Stimulated activated CD4-positive, alpha-beta T cell treated with anti-CD3 and anti-CD28 coated beads, TNF-alpha, amount 100 ng/mL, for 48 hours (primary cell): ENCODE measurements at regions not wholly inside any gene's neighbourhood (a gene's known extent, or its start where the extent isn't known, plus 50 kb on each side); places are given as distances from the start of the nearest gene placed in this dataset.

ENCODE experiments used
- DNase-seq, 3 donors: peaks; one replicate each; pipeline ENCODE4 v3.0.0-alpha.2; 2020; ENCODE audit warnings: low read depth in 3 of 3

DNA sequence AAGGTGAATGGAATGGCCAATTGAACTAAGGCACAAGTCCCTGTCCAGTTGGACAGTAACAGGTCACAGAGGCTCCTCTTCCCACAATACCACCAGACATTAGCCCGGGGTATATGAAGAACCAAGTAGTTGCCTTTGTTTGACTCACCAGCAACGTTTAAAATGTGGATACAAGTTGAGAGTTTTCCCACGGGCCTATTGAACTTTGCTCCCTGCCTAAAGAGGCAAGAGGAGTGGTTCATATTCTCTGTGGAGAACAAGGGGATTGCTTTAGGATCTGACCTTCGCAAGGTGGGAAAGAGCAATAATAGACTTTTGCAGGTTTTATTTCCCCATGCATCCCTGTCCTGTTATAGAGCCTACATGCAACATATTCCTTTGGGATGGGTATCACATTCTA is 177.2 kb downstream of the POU4F1 start:
- DNase-seq: no peak

GRCh38 chr13:78420814-78421213 is 182.5 kb downstream of the POU4F1 start:
- no peak for DNase-seq

DNA sequence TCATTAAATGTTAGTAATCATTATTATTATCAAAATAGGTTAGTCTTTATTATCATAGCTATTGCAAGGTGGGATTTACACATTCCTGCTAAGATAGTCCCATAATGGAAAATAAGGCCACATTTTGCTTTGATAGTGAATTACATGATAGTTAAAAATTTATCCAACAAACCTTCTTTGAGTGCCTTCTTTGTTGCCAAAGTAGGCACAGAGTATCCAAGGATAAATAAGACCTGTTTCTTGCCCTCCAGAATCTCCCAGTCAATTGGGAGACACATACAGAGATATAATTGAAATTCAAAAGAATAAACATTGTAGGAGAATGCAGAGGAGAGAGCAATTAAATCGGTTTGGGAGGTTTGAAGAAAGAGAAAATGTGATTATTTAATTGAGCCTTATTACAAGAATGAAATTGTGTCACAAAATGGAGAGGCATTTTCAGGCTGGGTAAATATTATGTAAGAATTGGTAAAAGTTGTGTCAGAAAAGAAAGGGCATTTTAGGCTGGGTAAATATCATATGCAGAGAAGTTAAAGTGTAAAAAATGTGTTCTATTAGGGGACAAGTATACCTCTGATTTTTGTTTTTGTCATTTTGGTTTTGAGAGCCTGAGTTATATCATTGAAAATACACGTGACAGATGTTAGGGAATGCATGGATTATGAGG is 189.3 kb downstream of the POU4F1 start:
- no peak for DNase-seq

DNA sequence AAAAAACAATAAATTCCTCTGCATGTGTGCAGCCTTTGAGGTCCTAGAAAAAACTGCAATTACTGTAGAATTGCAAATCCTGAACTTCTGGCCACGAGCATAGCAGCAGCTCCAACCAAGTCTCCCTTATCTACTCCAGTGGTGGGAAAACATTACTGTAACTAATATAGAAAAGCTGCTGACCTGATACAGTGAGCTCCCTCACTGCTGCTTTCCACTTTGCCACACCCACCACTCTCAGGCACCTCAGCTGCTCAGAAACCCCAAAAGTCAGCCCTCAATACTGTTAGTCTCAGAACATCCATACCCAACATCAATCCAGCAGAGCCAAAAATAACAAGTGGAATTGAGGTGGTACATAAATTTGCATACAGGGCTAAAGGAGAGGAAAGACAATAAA is 192.5 kb downstream of the POU4F1 start:
- DNase-seq: no peak

DNA sequence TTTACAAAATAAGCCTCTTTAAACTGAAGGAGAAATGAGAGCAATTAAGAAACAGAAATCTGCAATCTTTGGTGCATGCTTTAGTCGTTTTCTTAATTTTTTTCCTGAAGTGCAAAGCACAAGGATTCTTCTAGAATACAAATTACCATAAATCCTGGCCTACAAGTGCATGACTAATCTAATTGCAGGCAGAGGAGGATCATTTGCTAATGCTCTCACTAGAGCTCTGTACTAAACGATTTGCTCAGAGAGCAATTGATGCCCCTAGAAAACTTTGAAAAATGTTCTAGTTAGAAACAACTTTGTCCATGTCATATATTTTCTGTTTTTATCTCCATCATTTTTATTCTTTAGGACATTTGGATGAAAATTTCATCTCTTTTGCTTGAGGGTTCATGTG is 193.2 kb downstream of the POU4F1 start:
- DNase-seq: no peak

GRCh38 chr13:78409172-78409571 is 194.2 kb downstream of the POU4F1 start:
- DNase-seq: no peak

- no peak for DNase-seq
Observed at GRCh38 chr13:78404846-78405360, 198.4 kb downstream of the POU4F1 start.

- no peak for DNase-seq
Observed at GRCh38 chr13:78402708-78403400, 200.5 kb downstream of the POU4F1 start.

GRCh38 chr13:78401873-78402707 is 201.3 kb downstream of the POU4F1 start:
- DNase-seq: no peak

DNA sequence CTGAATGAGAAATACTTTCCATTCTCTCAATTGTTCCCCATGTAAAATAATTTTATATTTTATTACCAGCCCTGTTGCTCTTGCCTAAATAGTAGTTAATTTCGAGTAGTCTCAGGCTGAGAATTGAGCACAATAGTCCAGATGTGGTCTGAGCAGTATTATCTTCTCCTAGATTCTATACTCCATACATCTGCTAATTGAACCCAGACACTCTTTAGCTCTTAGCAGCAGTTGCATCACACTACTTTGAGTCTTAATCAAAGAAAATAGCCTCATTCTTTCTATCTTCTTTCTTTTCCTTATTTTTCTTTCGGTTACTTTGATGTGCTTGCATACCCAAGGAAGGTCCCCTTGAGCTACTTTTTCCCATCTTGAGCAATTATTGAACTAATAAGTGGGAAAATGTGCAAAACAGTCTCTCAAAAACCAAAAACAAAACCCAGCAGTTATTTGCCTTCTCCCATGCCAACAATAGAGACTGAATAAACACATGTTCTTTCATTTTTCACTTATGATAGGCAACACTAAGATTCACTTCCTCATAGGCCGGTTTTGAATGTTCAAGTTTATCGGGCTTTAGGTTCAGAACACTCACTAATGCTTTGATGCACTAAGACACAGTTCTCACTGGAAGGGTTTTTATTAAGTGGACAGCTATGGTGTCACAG is 204.5 kb downstream of the POU4F1 start:
- DNase-seq: no peak

- no peak for DNase-seq
Observed at GRCh38 chr13:78393286-78394142, 209.8 kb downstream of the POU4F1 start.

DNA sequence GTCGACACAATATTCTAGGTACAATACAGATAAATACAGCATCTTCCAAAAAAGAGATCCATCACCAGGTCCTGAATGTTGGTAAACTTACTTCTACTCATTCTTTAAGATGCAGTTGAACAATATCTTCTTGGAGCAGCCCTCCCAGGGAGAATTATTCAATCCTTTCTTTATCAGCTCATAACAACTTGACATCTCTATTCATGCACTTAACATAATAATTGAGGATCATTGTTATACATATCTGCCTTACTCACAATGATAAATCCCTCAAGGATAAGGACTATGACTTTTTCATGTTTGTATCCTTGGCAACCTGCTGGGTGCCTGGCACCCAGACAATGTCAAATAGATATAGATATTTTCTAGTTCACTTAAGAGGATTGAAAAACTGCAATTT is 219.5 kb downstream of the POU4F1 start:
- no peak for DNase-seq

DNA sequence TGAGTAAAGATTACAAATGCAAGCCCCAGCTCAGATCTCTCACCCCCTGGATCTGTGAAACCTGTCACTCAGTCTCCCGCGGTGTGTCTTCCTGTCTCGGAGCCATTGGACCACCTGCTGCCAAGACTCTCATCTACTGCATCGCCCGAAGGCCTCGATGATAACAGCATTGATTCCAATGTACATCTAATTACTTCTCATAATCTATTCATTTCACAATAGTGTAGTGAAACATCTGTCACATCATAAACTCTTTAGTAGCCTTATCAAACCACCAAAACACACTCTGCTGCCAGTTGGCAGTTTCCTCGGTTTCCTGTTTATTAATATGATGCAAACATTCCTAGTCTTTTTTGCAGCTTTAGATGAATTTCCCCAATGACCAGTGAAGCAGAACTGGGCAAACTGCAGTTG is 220.3 kb downstream of the POU4F1 start:
- no peak for DNase-seq

GRCh38 chr13:78382491-78382890 is 220.9 kb downstream of the POU4F1 start:
- no peak for DNase-seq

DNA sequence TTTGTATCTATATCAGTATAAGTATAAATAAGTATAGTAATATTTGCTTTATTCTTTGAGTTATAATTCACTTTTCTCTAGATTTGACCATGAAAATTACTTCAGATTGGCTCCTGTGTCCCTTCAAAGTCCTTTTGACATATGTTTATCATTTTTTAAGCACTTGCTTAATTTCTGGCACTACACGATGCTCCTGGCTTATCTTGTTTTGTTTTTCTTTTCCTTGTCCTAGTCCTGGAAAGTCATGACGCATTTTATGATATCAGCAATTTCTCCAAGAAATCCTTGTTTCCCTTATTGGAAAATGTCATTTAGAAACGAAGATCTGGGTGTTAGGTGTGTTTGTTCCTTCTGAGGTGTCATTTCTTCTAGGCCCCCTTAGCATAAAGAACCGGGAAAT is 226.5 kb downstream of the POU4F1 start:
- DNase-seq: no peak

DNA sequence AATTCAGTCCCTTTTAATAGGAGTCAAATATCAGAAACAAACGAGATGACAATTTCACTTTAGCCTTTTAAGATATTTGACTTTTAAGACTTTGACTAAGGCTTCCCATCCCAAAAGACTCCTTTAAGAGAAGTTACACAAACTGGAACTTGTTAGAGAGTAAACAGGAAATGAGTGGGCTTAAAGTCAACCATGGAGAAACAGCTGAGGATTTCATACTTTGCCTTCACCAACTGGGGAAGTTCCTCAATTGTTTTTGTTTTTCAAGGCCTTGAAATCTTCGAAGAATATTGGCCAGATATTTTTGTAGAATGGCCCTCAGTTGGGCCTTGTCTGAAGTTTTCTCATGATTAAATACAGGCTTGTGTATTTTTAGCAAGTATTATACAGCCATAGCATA is 227.3 kb downstream of the POU4F1 start:
- DNase-seq: no peak

DNA sequence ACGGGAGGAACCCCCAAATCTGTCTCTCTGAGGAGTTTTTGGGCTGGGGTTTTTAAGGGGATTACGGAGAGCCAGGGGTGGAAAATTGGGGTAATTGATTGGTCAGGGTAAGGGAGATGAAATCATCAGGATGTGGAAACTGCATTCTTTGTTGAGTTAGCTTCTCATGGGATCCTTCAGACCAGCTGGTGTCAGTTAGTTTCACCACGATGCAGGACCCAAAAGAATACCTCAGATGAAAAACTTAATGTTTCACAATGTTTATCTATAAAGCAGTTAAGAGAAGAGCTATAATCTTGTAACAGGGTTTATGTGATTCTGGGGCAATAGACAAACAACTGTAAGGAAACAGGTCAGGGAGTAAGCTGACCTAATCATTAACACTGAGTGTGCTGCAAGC is 230.8 kb downstream of the POU4F1 start:
- no peak for DNase-seq

GRCh38 chr13:78370231-78370630 is 233.1 kb downstream of the POU4F1 start:
- no peak for DNase-seq

DNA sequence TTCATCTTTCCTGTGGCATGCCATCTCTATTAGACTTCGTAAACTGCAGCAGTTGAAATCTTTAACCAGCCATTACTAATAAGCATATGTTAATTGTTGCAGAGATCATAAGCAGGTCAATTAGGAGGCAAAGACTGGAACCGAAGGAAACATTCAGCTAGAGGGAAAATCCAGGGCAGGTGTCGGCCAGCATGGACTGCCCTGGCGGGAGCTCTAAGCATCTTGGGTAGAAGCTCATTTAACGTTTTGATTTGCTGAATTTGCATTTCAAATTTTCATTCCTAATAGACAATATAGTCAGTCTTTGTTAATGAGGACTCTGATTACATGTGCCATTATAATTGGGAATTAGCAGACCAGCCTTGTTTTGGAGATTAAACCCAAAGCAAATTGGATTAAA is 238.6 kb downstream of the POU4F1 start:
- no peak for DNase-seq

- no peak for DNase-seq
Observed at GRCh38 chr13:78341032-78341431, 262.3 kb downstream of the POU4F1 start.

GRCh38 chr13:78339927-78340326 is 263.4 kb downstream of the POU4F1 start:
- DNase-seq: no peak
